ENCODE measurements at regions not wholly inside any gene's neighbourhood (a gene's known extent, or its start where the extent isn't known, plus 50 kb on each side); places are given as distances from the start of the nearest gene placed in this dataset.

DNA sequence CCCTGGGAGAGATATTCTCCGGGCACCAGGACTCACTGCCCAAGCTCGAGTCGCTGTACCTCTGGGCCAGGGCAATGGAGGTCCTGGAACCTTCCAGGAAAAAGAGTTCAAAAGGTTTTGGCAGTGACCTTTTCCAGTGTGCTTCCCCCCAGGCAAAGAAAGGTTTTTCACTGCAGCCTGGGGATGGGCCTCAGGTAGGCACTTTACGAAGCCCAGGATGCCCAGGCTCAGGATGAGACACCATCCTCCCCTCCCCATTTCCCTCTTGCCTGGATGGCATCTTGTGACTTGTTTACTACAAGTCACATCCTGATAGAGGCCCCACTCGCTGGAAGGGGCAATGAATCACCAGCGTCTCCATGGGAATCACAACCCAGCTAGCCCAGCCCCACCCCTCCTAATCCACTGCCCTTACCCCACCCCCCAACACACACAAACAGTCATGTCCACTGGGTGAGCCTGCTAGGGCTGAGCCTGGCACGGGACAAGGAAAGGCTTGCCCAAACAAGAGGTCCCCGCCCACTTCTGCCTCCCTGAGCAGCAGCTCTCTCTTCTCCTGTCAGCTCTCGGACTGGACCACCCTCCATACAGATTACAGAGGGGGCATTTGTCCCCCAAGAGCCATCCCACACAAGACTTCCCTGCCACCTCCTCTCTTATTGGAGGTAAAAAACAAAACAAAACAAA, 93.8 kb upstream of the SMNDC1 start:
- ChIA-PET POLR2A (no interaction called here), CTCF (interaction anchor here (1.5 to 4.4 kb wide), 3 partner anchors 9 to 44 kb away, joined by 3 to 33 read pairs (median 6); no protein-coding TSS in a partner anchor)
- TF ChIP-seq, protein P1, sequence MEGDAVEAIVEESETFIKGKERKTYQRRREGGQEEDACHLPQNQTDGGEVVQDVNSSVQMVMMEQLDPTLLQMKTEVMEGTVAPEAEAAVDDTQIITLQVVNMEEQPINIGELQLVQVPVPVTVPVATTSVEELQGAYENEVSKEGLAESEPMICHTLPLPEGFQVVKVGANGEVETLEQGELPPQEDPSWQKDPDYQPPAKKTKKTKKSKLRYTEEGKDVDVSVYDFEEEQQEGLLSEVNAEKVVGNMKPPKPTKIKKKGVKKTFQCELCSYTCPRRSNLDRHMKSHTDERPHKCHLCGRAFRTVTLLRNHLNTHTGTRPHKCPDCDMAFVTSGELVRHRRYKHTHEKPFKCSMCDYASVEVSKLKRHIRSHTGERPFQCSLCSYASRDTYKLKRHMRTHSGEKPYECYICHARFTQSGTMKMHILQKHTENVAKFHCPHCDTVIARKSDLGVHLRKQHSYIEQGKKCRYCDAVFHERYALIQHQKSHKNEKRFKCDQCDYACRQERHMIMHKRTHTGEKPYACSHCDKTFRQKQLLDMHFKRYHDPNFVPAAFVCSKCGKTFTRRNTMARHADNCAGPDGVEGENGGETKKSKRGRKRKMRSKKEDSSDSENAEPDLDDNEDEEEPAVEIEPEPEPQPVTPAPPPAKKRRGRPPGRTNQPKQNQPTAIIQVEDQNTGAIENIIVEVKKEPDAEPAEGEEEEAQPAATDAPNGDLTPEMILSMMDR (IDR thresholded peaks at IDR 0.05; ENCODE audit: control extremely low read depth, extremely low read depth, low read depth, missing control alignments) = no peak
- no peak for DNase-seq (ENCODE audit: extremely low spot score)

DNA sequence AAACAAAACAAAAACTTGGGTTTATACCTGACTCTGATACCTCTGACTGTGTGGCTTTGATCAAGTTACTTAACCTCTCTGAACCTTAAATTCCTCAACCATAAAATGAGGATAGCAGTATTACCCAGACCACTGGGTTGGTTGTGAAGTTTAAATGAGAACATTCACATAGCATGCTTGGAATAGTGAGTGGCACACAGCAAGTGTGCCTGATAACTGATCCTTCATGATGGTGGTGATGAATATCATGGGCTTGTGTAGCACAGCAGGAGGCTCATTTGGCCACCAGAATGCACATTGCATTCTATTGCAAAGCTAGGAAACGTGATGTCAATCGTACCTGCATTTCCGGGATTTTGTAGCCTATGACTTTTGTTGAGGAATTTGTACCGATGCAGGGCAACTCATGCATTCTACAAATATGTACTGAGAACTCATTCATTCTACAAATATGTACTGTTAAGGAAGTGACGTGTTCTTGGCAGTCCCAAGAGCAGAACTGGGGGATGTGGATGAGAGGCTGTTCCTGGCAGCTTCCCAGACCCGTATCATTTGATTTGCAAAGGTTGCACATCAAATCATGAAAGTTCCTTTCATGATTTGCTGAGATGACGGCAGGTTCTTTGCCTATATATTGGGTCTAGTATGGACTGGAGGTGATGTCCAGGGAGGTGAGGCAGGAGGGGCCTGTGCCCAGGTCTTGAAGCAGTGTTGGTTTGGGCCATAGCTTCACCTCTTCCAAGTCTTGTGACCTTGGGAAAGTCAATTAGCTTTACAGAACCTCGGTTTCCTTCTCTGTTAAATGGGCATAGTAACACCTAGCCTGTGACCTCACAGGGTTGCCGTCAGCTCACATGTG, 94.6 kb upstream of the SMNDC1 start:
- POLR2A ChIA-PET = no interaction called here
- no peak for DNase-seq (ENCODE audit: extremely low spot score)
- CTCF ChIA-PET = interaction anchor here (1.5 to 4.4 kb wide), 3 partner anchors 8 to 45 kb away, joined by 3 to 33 read pairs (median 6); no protein-coding TSS in a partner anchor
- TF ChIP-seq, protein P1 (IDR thresholded peaks at IDR 0.05; ENCODE audit: control extremely low read depth, extremely low read depth, low read depth, missing control alignments) = no peak

GRCh38 chr10:110399965-110400933, 95.5 kb upstream of the SMNDC1 start:
- CTCF ChIA-PET = interaction anchor here (1.9 kb wide), 1 partner anchor 46 kb away, joined by 6 read pairs; no protein-coding TSS in a partner anchor
- no peak for DNase-seq (ENCODE audit: extremely low spot score)
- POLR2A ChIA-PET = no interaction called here
- TF ChIP-seq, protein P1 (IDR thresholded peaks at IDR 0.05; ENCODE audit: control extremely low read depth, extremely low read depth, low read depth, missing control alignments) = no peak

DNA sequence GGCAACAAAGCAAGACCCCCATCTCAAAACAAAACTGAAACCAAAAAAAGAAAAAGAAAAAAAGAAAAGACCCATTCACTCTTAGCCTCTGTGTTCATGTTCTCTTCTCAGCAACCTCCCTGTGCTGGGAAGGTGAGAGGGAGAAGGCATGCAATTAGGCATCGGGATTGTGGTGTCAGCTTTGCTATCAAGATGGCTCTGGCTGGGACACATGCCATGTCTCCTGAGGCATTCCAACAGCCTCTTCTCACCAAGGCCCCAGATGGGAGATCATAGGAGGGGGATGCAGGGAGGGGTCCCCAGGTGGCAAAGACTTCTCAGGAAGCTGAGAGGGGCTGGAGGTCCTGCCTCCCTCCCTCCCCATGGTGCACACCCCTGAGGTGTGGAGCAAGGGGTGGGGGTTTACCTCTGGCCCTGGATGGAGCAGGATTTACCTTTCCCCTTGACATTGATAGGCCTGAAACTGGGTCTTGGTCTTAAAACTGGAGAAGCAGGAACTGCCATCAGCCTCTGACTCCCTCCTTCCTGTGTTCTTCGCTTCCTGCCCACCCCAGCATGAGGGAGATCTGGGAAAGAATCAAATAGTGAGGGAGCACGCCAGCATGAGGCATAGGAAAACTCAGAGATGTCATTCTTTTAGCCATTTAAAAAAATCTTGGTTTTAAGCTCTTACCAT, 96.2 kb upstream of the DUSP5 start:
- CTCF ChIA-PET = interaction anchor here (1.2 to 6.0 kb wide), 4 partner anchors 10 to 47 kb away, joined by 4 to 25 read pairs (median 6); no protein-coding TSS in a partner anchor
- DNase-seq (ENCODE audit: extremely low spot score) = no peak
- POLR2A ChIA-PET = no interaction called here
- TF ChIP-seq, protein P1 (IDR thresholded peaks at IDR 0.05; ENCODE audit: control extremely low read depth, extremely low read depth, low read depth, missing control alignments) = no peak

DNA sequence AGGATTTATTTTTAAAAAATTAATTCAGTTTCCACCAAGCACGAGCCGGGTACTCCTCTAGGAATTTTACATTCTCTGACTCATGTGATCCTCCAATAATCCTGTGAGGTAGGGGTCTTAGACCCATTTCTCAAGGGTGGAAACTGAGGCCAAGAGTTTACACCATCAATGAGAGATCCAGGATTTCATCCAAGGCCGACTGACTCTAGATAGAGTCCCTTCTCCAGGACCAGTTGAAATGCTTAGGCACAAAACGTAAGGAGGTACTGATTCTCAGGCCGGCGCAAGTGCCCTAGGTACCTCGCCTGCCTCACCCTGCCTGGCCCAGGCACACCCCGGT, 95.7 kb upstream of the DUSP5 start:
- TF ChIP-seq, protein P1 (IDR thresholded peaks at IDR 0.05; ENCODE audit: control extremely low read depth, extremely low read depth, low read depth, missing control alignments) = no peak
- ChIA-PET POLR2A (no interaction called here), CTCF (interaction anchor here (1.2 to 6.0 kb wide), 4 partner anchors 9 to 47 kb away, joined by 4 to 25 read pairs (median 6); no protein-coding TSS in a partner anchor)
- DNase-seq (ENCODE audit: extremely low spot score) = no peak

All from GM10248 (cell line).